Prostate gland (tissue), 2 donors: ENCODE measurements at regions not wholly inside any gene's neighbourhood (a gene's known extent, or its start where the extent isn't known, plus 50 kb on each side); places are given as distances from the start of the nearest gene placed in this dataset.

Experiments used
- POLR2A ChIP-seq: fragments of 450-650 bp; IDR thresholded peaks from one replicate; pipeline ENCODE4 v1.6.1; 2016; ENCODE audit warnings: antibody characterized with exemption, mild to moderate bottlenecking
- POLR2AphosphoS5 ChIP-seq: sonication (generic); formaldehyde crosslinking; IDR thresholded peaks from one replicate; pipeline ENCODE4 v1.6.1; 2017; ENCODE audit warnings: antibody characterized with exemption
- TF ChIP-seq, protein P1 (sequence below), 4 experiments: fragments of 200-600 bp in 2 of 4; fragments of 450-650 bp in 2 of 4; sonication (generic) in 2 of 4; IDR thresholded peaks; 1 replicate in 3 of 4; 2 replicates in 1 of 4; pipeline ENCODE4 v1.5.1; 2016 to 2019; ENCODE audit warnings: antibody characterized with exemption in 4 of 4, mild to moderate bottlenecking in 2 of 4, moderate library complexity in 2 of 4

- TF ChIP-seq POLR2AphosphoS5: no peak
- TF ChIP-seq, protein P1, sequence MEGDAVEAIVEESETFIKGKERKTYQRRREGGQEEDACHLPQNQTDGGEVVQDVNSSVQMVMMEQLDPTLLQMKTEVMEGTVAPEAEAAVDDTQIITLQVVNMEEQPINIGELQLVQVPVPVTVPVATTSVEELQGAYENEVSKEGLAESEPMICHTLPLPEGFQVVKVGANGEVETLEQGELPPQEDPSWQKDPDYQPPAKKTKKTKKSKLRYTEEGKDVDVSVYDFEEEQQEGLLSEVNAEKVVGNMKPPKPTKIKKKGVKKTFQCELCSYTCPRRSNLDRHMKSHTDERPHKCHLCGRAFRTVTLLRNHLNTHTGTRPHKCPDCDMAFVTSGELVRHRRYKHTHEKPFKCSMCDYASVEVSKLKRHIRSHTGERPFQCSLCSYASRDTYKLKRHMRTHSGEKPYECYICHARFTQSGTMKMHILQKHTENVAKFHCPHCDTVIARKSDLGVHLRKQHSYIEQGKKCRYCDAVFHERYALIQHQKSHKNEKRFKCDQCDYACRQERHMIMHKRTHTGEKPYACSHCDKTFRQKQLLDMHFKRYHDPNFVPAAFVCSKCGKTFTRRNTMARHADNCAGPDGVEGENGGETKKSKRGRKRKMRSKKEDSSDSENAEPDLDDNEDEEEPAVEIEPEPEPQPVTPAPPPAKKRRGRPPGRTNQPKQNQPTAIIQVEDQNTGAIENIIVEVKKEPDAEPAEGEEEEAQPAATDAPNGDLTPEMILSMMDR (IDR thresholded peaks at IDR 0.05): no peak
- TF ChIP-seq POLR2A: no peak
Observed at GRCh38 chr18:46264255-46264654, 160.1 kb downstream of the HAUS1 start.
